ENCODE measurements at regions not wholly inside any gene's neighbourhood (a gene's known extent, or its start where the extent isn't known, plus 50 kb on each side); places are given as distances from the start of the nearest gene placed in this dataset.
"Not testable (repeated sequence)": the region's sequence is repeated elsewhere in the genome, so short reads cannot be mapped to it uniquely, and the experiment has no call there.

DNA sequence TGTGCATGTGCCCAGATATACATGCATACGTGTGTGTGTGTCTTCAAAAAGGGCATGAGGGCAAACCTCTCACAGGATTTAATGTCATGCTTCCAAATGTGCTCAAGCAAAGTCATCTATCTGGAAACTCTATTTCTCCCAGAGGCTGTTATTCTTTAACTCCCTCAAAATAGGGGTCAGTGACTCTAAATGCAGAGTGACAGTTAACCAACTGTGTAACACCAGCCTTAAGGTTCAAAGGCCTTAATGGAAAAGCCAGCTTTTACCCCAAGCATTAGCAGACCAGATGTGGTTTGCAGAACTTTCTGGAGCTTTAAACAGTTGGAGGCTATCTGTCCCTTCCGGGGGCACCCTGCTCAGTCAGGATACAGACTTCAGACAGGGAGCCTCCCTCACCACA lies 70.4 kb upstream of the SLC7A14 start:
- no peak overlapping the region for H3K27ac ChIP-seq
- TF ChIP-seq CTCF (IDR thresholded peaks at IDR 0.05; ENCODE audit: low read depth, low read length): no peak
- H3K4me3 ChIP-seq: no peak overlapping the region
- H3K9me3 ChIP-seq (ENCODE audit: low read depth): no peaks in the 10 kb centered on the region
- DNase-seq (ENCODE audit: low read depth in 1 of 2, low spot score in 1 of 2): no peak
- no peaks in the 10 kb centered on the region for H3K27me3 ChIP-seq
- H3K36me3 ChIP-seq: no peaks in the 10 kb centered on the region
- no peaks in the 10 kb centered on the region for H3K4me1 ChIP-seq (ENCODE audit: low read depth)

DNA sequence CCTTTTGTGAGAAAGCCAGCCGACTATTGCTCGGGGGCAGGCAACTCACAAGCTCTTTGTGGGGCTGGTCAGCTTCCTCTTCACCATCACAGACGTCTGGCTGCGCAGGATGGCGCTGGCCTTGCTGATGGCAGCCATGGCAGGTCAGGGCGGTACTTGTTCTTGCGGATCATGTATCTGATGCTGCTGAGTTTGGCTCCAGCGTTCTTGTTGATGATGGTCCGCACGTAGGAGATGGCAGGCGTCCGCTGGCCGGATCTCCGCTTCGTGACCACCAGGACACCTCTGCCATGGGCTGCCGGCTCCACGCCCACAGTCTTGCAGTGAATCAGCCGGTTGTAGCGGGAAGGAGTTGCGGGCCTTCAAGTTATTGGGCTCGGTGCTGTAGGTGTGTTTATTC lies 67.9 kb upstream of the SLC7A14 start:
- H3K27me3 ChIP-seq: no peaks in the 10 kb centered on the region
- no peak for DNase-seq (ENCODE audit: low read depth in 1 of 2, low spot score in 1 of 2)
- H3K36me3 ChIP-seq: no peaks in the 10 kb centered on the region
- H3K4me1 ChIP-seq (ENCODE audit: low read depth): no peaks in the 10 kb centered on the region
- H3K4me3 ChIP-seq: no peak overlapping the region
- no peak overlapping the region for H3K27ac ChIP-seq
- no peak for TF ChIP-seq CTCF (IDR thresholded peaks at IDR 0.05; ENCODE audit: low read depth, low read length)
- no peaks in the 10 kb centered on the region for H3K9me3 ChIP-seq (ENCODE audit: low read depth)

- Histone ChIP-seq H3K9me3 (ENCODE audit: low read depth) (no peaks in the 10 kb centered on the region), H3K4me3 (no peak overlapping the region), H3K36me3 (no peaks in the 10 kb centered on the region), H3K27me3 (no peaks in the 10 kb centered on the region), H3K27ac (no peak overlapping the region), H3K4me1 (ENCODE audit: low read depth) (no peaks in the 10 kb centered on the region)
- DNase-seq (ENCODE audit: low read depth in 1 of 2, low spot score in 1 of 2): no peak
- no peak for TF ChIP-seq CTCF (IDR thresholded peaks at IDR 0.05; ENCODE audit: low read depth, low read length)
Measured at GRCh38 chr3:170651260-170651845, 65.5 kb upstream of the SLC7A14 start.

DNA sequence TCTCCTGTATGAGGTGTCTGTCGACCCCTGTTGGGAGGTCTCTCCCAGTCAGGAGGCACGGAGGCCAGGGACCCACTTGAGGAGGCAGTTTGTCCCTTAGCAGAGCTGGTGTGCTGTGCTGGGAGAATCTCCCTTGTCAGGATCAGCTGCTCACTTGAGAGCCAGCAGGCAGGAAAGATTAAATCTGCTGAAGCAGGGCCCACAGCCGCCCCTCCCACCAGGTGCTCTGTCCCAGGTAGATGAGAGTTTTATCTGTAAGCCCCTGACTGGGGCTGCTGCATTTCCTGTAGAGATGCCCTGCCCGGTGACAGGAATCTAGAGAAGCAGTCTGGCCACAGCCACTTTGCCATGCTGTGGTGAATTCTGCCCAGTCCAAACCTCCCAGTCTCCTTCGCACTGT lies 64.7 kb upstream of the SLC7A14 start:
- not testable (repeated sequence) for H3K27ac ChIP-seq; H3K27me3 ChIP-seq; DNase-seq (ENCODE audit: low read depth in 1 of 2, low spot score in 1 of 2); H3K36me3 ChIP-seq; H3K9me3 ChIP-seq (ENCODE audit: low read depth); H3K4me3 ChIP-seq; H3K4me1 ChIP-seq (ENCODE audit: low read depth)

DNA sequence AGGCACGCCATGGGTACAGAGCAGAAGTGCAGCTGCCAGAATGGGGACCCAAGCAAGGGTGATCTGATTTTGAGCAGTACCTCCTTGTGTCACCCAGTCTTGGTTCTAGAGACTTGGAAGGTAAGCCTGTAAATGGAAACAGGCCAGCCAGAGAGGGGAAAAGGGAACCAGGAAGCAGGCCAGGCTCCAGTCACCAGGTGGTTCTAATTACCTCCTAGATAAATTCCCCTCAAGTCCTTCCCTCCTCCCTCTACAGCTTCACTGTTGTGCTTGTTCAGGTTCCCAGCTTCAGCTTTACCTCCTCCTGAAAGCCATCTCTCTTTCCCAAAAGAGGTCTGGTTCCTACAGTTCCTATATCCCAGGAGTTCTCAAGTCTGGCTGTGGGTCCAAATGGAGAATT lies 58.8 kb upstream of the SLC7A14 start:
- Histone ChIP-seq H3K27me3 (no peaks in the 10 kb centered on the region), H3K36me3 (no peaks in the 10 kb centered on the region), H3K9me3 (ENCODE audit: low read depth) (no peaks in the 10 kb centered on the region), H3K4me1 (ENCODE audit: low read depth) (no peaks in the 10 kb centered on the region), H3K27ac (no peak overlapping the region), H3K4me3 (no peak overlapping the region)
- DNase-seq (ENCODE audit: low read depth in 1 of 2, low spot score in 1 of 2): no peak
- no peak for TF ChIP-seq CTCF (IDR thresholded peaks at IDR 0.05; ENCODE audit: low read depth, low read length)

GRCh38 chr3:170643831-170644230 lies 58.0 kb upstream of the SLC7A14 start:
- Histone ChIP-seq H3K36me3 (no peaks in the 10 kb centered on the region), H3K4me3 (no peak overlapping the region), H3K27ac (no peak overlapping the region), H3K4me1 (ENCODE audit: low read depth) (no peaks in the 10 kb centered on the region), H3K27me3 (no peaks in the 10 kb centered on the region), H3K9me3 (ENCODE audit: low read depth) (no peaks in the 10 kb centered on the region)
- no peak for DNase-seq (ENCODE audit: low read depth in 1 of 2, low spot score in 1 of 2)
- no peak for TF ChIP-seq CTCF (IDR thresholded peaks at IDR 0.05; ENCODE audit: low read depth, low read length)

Measured in cardiac muscle cell (in vitro differentiated cells and primary cell).